ENCODE measurements at regions not wholly inside any gene's neighbourhood (a gene's known extent, or its start where the extent isn't known, plus 50 kb on each side); places are given as distances from the start of the nearest gene placed in this dataset.
"Not testable (repeated sequence)": the region's sequence is repeated elsewhere in the genome, so short reads cannot be mapped to it uniquely, and the experiment has no call there.

- no peak for DNase-seq (ENCODE audit: low spot score)
Measured at GRCh38 chr18:64407606-64408005, 258.7 kb upstream of the LINC00305 start.

GRCh38 chr18:64405161-64405560 is 256.3 kb upstream of the LINC00305 start:
- DNase-seq (ENCODE audit: low spot score) = no peak

GRCh38 chr18:64403784-64404503 is 255.1 kb upstream of the LINC00305 start:
- no peak for DNase-seq (ENCODE audit: low spot score)

- DNase-seq (ENCODE audit: low spot score) = no peak
Measured at GRCh38 chr18:64402636-64403035, 253.7 kb upstream of the LINC00305 start.

- DNase-seq (ENCODE audit: low spot score) = no peak
Measured at GRCh38 chr18:64401268-64402060, 252.6 kb upstream of the LINC00305 start.

- DNase-seq (ENCODE audit: low spot score) = no peak
Measured at GRCh38 chr18:64399566-64399965, 250.7 kb upstream of the LINC00305 start.

GRCh38 chr18:64398320-64398719 is 249.4 kb upstream of the LINC00305 start:
- no peak for DNase-seq (ENCODE audit: low spot score)

- no peak for DNase-seq (ENCODE audit: low spot score)
Measured at GRCh38 chr18:64392202-64392601, 243.3 kb upstream of the LINC00305 start.

- DNase-seq (ENCODE audit: low spot score) = no peak
Measured at GRCh38 chr18:64384101-64384500, 235.2 kb upstream of the LINC00305 start.

- no peak for DNase-seq (ENCODE audit: low spot score)
Measured at GRCh38 chr18:64380117-64380516, 231.2 kb upstream of the LINC00305 start.

GRCh38 chr18:64379662-64380061 is 230.8 kb upstream of the LINC00305 start:
- DNase-seq (ENCODE audit: low spot score) = no peak

GRCh38 chr18:64377446-64377845 is 228.6 kb upstream of the LINC00305 start:
- DNase-seq (ENCODE audit: low spot score) = no peak

GRCh38 chr18:64372850-64373249 is 224.0 kb upstream of the LINC00305 start:
- DNase-seq (ENCODE audit: low spot score) = no peak

- not testable (repeated sequence) for DNase-seq (ENCODE audit: low spot score)
Measured at GRCh38 chr18:64369830-64370440, 221.0 kb upstream of the LINC00305 start.

GRCh38 chr18:64365106-64365505 is 216.2 kb upstream of the LINC00305 start:
- no peak for DNase-seq (ENCODE audit: low spot score)

GRCh38 chr18:64337673-64338072 is 188.8 kb upstream of the LINC00305 start:
- no peak for DNase-seq (ENCODE audit: low spot score)

- no peak for DNase-seq (ENCODE audit: low spot score)
Measured at GRCh38 chr18:64337018-64337417, 188.1 kb upstream of the LINC00305 start.

GRCh38 chr18:64334748-64335147 is 185.9 kb upstream of the LINC00305 start:
- DNase-seq (ENCODE audit: low spot score) = no peak

GRCh38 chr18:64333584-64333983 is 184.7 kb upstream of the LINC00305 start:
- DNase-seq (ENCODE audit: low spot score) = no peak

GRCh38 chr18:64332835-64333234 is 183.9 kb upstream of the LINC00305 start:
- no peak for DNase-seq (ENCODE audit: low spot score)

- no peak for DNase-seq (ENCODE audit: low spot score)
Measured at GRCh38 chr18:64331419-64331818, 182.5 kb upstream of the LINC00305 start.

GRCh38 chr18:64330931-64331330 is 182.0 kb upstream of the LINC00305 start:
- no peak for DNase-seq (ENCODE audit: low spot score)

GRCh38 chr18:64330161-64330560 is 181.3 kb upstream of the LINC00305 start:
- peak; percentile 54 for DNase-seq (ENCODE audit: low spot score)

All from pons (tissue), 1 donor.